HepG2 (cell line): ENCODE measurements at regions not wholly inside any gene's neighbourhood (a gene's known extent, or its start where the extent isn't known, plus 50 kb on each side); places are given as distances from the start of the nearest gene placed in this dataset.
A peak's percentile ranks its signal among the peaks of the same experiment; 100 is the strongest.
"Not testable (repeated sequence)": the region's sequence is repeated elsewhere in the genome, so short reads cannot be mapped to it uniquely, and the experiment has no call there.

Experiments
- ATAC-seq: fragments of 200-7000 bp; cut with Tn5 transposase; 3 replicates; pipeline ENCODE4 v1.9.1; 2020; ENCODE audit warnings: mild to moderate bottlenecking, moderate library complexity
- BruUV-seq: library from RNA; stranded (reverse); fragments of 400-500 nt; replicated peaks from 2 replicates; lab custom pipeline; 2021; lab: Mats Ljungman, UMichigan
- CTCF ChIA-PET: fragments of 300-600 bp; formaldehyde crosslinking; extraction: SDS; loops from one replicate; lab custom pipeline; 2021; ENCODE audit warnings: low total read pairs, inconsistent platforms, low intra/inter-chr PET ratio; lab: Yijun Ruan, JAX
- POLR2A ChIA-PET: fragments of 350-600 bp; sonication (Branson Sonifier 250); formaldehyde crosslinking; loops from one replicate; lab custom pipeline; 2020; ENCODE audit warnings: antibody characterized with exemption, inconsistent platforms; lab: Yijun Ruan, JAX
- DNase-seq: peaks from one replicate; pipeline ENCODE4 v3.0.0-alpha.2; 2015; ENCODE audit warnings: low spot score
- FAIRE-seq: peaks from 3 replicates; lab custom pipeline; 2011; peaks lifted over from hg19 to GRCh38; lab: Jason Lieb, UNC
- H2AFZ ChIP-seq: one replicate; pipeline ENCODE4 v1.6.1; 2011; ENCODE audit warnings: low read length, inconsistent platforms
- H3K27ac ChIP-seq: fragments of 300-600 bp; 3 replicates; pipeline ENCODE4 v1.8.0; 2011; ENCODE audit warnings: mixed run types, mild to moderate bottlenecking, mixed read lengths, low read length, inconsistent platforms; ENCODE audit not compliant: insufficient read depth; ENCODE audit errors: extremely low read length
- H3K27me3 ChIP-seq, 2 experiments: fragments of 200-600 bp in 1 of 2; 2 replicates in 1 of 2; 3 replicates in 1 of 2; pipeline versions ENCODE4 v1.6.0 to v1.8.0; 2011; ENCODE audit warnings: low read length in 2 of 2, mild to moderate bottlenecking in 2 of 2, moderate library complexity in 2 of 2, inconsistent platforms in 1 of 2; ENCODE audit not compliant: insufficient read depth in 2 of 2, control insufficient read depth in 1 of 2
- H3K36me3 ChIP-seq, 2 experiments: fragments of 200-600 bp in 1 of 2; replicated peaks in 1 of 2; 2 replicates in 1 of 2; 3 replicates in 1 of 2; pipeline versions ENCODE4 v1.5.1 to v1.8.0; 2011; ENCODE audit warnings: low read length in 2 of 2, inconsistent platforms in 1 of 2; ENCODE audit not compliant: insufficient read depth in 2 of 2, control insufficient read depth in 1 of 2
- H3K4me1 ChIP-seq: 2 replicates; pipeline ENCODE4 v1.5.1; 2012; ENCODE audit warnings: low read length, inconsistent platforms; ENCODE audit not compliant: insufficient read depth
- H3K4me2 ChIP-seq: 2 replicates; pipeline ENCODE4 v1.6.0; 2011; ENCODE audit warnings: low read depth, low read length, inconsistent platforms
- H3K4me3 ChIP-seq, 3 experiments: fragments of 200-600 bp in 1 of 3; sonication (generic), shearing (Covaris generic) in 1 of 3; replicated peaks in 1 of 3; 2 replicates each; pipeline ENCODE4 v1.5.1; 2011 to 2016; ENCODE audit warnings: low read length in 3 of 3, inconsistent platforms in 2 of 3, low read depth in 2 of 3, mild to moderate bottlenecking in 2 of 3, control low read depth in 1 of 3, mixed read lengths in 1 of 3; ENCODE audit not compliant: insufficient read depth in 1 of 3
- H3K79me2 ChIP-seq: one replicate; pipeline ENCODE4 v1.6.1; 2011; ENCODE audit warnings: low read length, inconsistent platforms; ENCODE audit not compliant: insufficient read depth
- H3K9ac ChIP-seq: 2 replicates; pipeline ENCODE4 v1.6.0; 2011; ENCODE audit warnings: mild to moderate bottlenecking, low read depth, low read length, inconsistent platforms; ENCODE audit not compliant: insufficient read depth
- H3K9me3 ChIP-seq: 2 replicates; pipeline ENCODE4 v1.5.1; 2012; ENCODE audit warnings: mild to moderate bottlenecking, low read length
- H4K20me1 ChIP-seq: 2 replicates; pipeline ENCODE4 v1.6.0; 2011; ENCODE audit warnings: inconsistent platforms, mild to moderate bottlenecking, low read length, moderate library complexity; ENCODE audit not compliant: insufficient read depth
- ATF7 ChIP-seq, 2 experiments: fragments of 450-650 bp in 1 of 2; sonication (generic) in 1 of 2; formaldehyde crosslinking in 1 of 2; IDR thresholded peaks; 2 replicates each; pipeline versions ENCODE4 v1.4.0 to v1.6.1; 2016 to 2020; ENCODE audit warnings: antibody characterized with exemption in 1 of 2, mild to moderate bottlenecking in 1 of 2, missing genetic modification reagents in 1 of 2
- ZNF639 ChIP-seq: conservative IDR thresholded peaks from 2 replicates; pipeline ENCODE4 v1.6.1; 2018; ENCODE audit warnings: missing genetic modification reagents
- WGBS: methylation state at CpG from one replicate; pipeline ENCODE4 v1.1.6; 2017; ENCODE audit warnings: low lambda C conversion rate; 5-methylcytosine and 5-hydroxymethylcytosine counted together
- in situ Hi-C: cut with HindIII; loops from 2 replicates; pipeline ENCODE4 v1.10.0; 2017; ENCODE audit warnings: low pct_unique_long_range_greater_than_20kb; ENCODE audit not compliant: extremely low pct_ligation_motif_present
- intact Hi-C: fragments of 100-400 bp; cut with micrococcal nuclease; formaldehyde crosslinking; loops from one replicate; pipeline ENCODE4 v1.10.0; 2022; ENCODE audit not compliant: unreplicated experiment
- TF ChIP-seq, protein P1 (sequence below): sonication (generic); formaldehyde crosslinking; IDR thresholded peaks from 2 replicates; pipeline ENCODE4 v1.4.0; 2020; ENCODE audit warnings: missing genetic modification reagents, borderline replicate concordance

DNA sequence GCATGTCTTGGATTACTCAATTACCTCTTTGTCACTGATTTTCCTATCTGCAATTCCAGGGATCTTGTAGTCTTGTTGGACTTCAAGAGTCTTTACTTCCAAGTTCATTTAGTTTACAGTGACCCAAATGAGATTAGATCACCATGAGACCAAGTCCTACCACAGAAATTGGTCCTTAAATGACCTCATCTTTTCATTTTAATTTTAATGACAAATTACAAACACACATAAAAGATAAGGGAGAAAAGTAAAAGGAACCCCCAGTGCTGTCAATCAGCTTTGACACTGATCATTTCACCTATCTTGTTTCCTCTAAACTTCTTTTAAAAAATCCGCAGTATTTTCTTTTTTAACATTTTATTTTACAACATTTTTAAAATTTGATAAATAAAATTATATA lies 54.9 kb upstream of the FYN start:
- no peaks in the 10 kb centered on the region for H4K20me1 ChIP-seq
- in situ Hi-C loops: no loop called here
- no TSS peak for BruUV-seq
- WGBS: 62% methylated on average over 1 of the region's 1 CpG
- no peak overlapping the region for H3K4me2 ChIP-seq
- no peak for ATAC-seq
- FAIRE-seq: no peak
- H3K9me3 ChIP-seq: no peaks in the 10 kb centered on the region
- H2AFZ ChIP-seq: no peak overlapping the region
- no peak for DNase-seq
- peaks cover 0 to 4% of the 10 kb centered on the region in 2 experiments; a peak in 2 of 5 replicates for H3K27me3 ChIP-seq
- H3K36me3 ChIP-seq: no peaks in the 10 kb centered on the region
- no peak overlapping the region for H3K4me3 ChIP-seq
- TF ChIP-seq ATF7 (IDR thresholded peaks at IDR 0.05) (peak; percentile 58), ATF7 (CRISPR knock-in tag; IDR thresholded peaks at IDR 0.05) (no peak), ZNF639 (CRISPR knock-in tag) (no peak)
- TF ChIP-seq, all 625 proteins: peak for 1
- ChIA-PET CTCF (no interaction called here), POLR2A (no interaction called here)
- Histone ChIP-seq H3K4me1 (no peaks in the 10 kb centered on the region), H3K79me2 (no peaks in the 10 kb centered on the region), H3K27ac (no peak overlapping the region), H3K9ac (no peak overlapping the region)
- intact Hi-C loops: no loop called here

- H3K4me2 ChIP-seq, H3K9ac ChIP-seq, H3K27ac ChIP-seq, H3K9me3 ChIP-seq, BruUV-seq, intact Hi-C loops, H3K4me1 ChIP-seq, FAIRE-seq, ATAC-seq, H2AFZ ChIP-seq, H3K27me3 ChIP-seq, H3K79me2 ChIP-seq, H3K36me3 ChIP-seq, H3K4me3 ChIP-seq, in situ Hi-C loops, H4K20me1 ChIP-seq, POLR2A ChIA-PET, CTCF ChIA-PET: not testable (repeated sequence)
- TF ChIP-seq, protein P1, sequence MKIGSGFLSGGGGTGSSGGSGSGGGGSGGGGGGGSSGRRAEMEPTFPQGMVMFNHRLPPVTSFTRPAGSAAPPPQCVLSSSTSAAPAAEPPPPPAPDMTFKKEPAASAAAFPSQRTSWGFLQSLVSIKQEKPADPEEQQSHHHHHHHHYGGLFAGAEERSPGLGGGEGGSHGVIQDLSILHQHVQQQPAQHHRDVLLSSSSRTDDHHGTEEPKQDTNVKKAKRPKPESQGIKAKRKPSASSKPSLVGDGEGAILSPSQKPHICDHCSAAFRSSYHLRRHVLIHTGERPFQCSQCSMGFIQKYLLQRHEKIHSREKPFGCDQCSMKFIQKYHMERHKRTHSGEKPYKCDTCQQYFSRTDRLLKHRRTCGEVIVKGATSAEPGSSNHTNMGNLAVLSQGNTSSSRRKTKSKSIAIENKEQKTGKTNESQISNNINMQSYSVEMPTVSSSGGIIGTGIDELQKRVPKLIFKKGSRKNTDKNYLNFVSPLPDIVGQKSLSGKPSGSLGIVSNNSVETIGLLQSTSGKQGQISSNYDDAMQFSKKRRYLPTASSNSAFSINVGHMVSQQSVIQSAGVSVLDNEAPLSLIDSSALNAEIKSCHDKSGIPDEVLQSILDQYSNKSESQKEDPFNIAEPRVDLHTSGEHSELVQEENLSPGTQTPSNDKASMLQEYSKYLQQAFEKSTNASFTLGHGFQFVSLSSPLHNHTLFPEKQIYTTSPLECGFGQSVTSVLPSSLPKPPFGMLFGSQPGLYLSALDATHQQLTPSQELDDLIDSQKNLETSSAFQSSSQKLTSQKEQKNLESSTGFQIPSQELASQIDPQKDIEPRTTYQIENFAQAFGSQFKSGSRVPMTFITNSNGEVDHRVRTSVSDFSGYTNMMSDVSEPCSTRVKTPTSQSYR: 0 out of 2 replicates have a peak, but pooled peaks have one; percentile 14
- 12% methylated on average over 5 of the region's 5 CpGs for WGBS
- DNase-seq: peak; percentile 27
Measured at GRCh38 chr6:111934611-111935010, 61.4 kb upstream of the FYN start.
